GM23338 (cell line): ENCODE measurements at regions not wholly inside any gene's neighbourhood (a gene's known extent, or its start where the extent isn't known, plus 50 kb on each side); places are given as distances from the start of the nearest gene placed in this dataset.

Experiments
- ATAC-seq: fragments of 200-7000 bp; cut with Tn5 transposase; 3 replicates; pipeline ENCODE4 v1.9.1; 2020
- DNase-seq: peaks from one replicate; pipeline ENCODE4 v3.0.0-alpha.2; 2015; ENCODE audit warnings: low spot score
- H2AFZ ChIP-seq: fragments of 200-600 bp; sonication (generic); 2 replicates; pipeline ENCODE4 v1.8.0; 2016; ENCODE audit warnings: antibody characterized with exemption, mild to moderate bottlenecking, moderate library complexity
- H3F3A ChIP-seq: fragments of 200-600 bp; sonication (generic); replicated peaks from 2 replicates; pipeline ENCODE4 v1.8.0; 2017; ENCODE audit warnings: antibody characterized with exemption, mixed run types, low read depth
- H3K27ac ChIP-seq: fragments of 200-600 bp; sonication (generic); 2 replicates; pipeline ENCODE4 v1.6.1; 2016; ENCODE audit warnings: low read depth
- H3K27me3 ChIP-seq: fragments of 200-600 bp; sonication (generic); 2 replicates; pipeline ENCODE4 v1.8.0; 2016; ENCODE audit warnings: mild to moderate bottlenecking, mixed run types, moderate library complexity; ENCODE audit not compliant: insufficient read depth
- H3K36me3 ChIP-seq: fragments of 200-600 bp; sonication (generic); 2 replicates; pipeline ENCODE4 v1.8.0; 2016; ENCODE audit warnings: mild to moderate bottlenecking; ENCODE audit not compliant: insufficient read depth
- H3K4me1 ChIP-seq: fragments of 200-600 bp; sonication (generic); 2 replicates; pipeline ENCODE4 v1.8.0; 2016; ENCODE audit warnings: mild to moderate bottlenecking, moderate library complexity; ENCODE audit not compliant: insufficient read depth
- H3K4me2 ChIP-seq: fragments of 200-600 bp; sonication (generic); 2 replicates; pipeline ENCODE4 v1.7.1; 2017; ENCODE audit warnings: mixed run types
- H3K4me3 ChIP-seq: fragments of 200-600 bp; sonication (generic); 2 replicates; pipeline ENCODE4 v1.6.1; 2016; ENCODE audit warnings: mixed run types
- H3K79me2 ChIP-seq: fragments of 200-600 bp; sonication (generic); replicated peaks from 2 replicates; pipeline ENCODE4 v1.8.0; 2017; ENCODE audit warnings: mild to moderate bottlenecking; ENCODE audit not compliant: insufficient read depth
- H3K9me2 ChIP-seq: fragments of 200-600 bp; sonication (generic); 2 replicates; pipeline ENCODE4 v1.8.0; 2017; ENCODE audit not compliant: insufficient read depth
- H4K20me1 ChIP-seq: fragments of 200-600 bp; sonication (generic); replicated peaks from 2 replicates; pipeline ENCODE4 v1.8.0; 2017; ENCODE audit warnings: mild to moderate bottlenecking; ENCODE audit not compliant: insufficient read depth
- H3K27ac Mint-ChIP-seq: 2 replicates; pipeline ENCODE4 v1.8.0; 2020; ENCODE audit warnings: inconsistent platforms, mild to moderate bottlenecking, moderate library complexity, mixed read lengths
- H3K27me3 Mint-ChIP-seq: 3 replicates; pipeline ENCODE4 v1.8.0; 2022; ENCODE audit warnings: low read depth, mild to moderate bottlenecking, moderate library complexity, mixed read lengths, inconsistent platforms; ENCODE audit not compliant: insufficient read depth, poor library complexity
- H3K36me3 Mint-ChIP-seq: 3 replicates; pipeline ENCODE4 v1.8.0; 2021; ENCODE audit warnings: low read depth, mild to moderate bottlenecking, inconsistent platforms, moderate library complexity, mixed read lengths
- H3K4me1 Mint-ChIP-seq: 3 replicates; pipeline ENCODE4 v1.8.0; 2020; ENCODE audit warnings: mild to moderate bottlenecking, inconsistent platforms, mixed read lengths
- H3K4me3 Mint-ChIP-seq: 3 replicates; pipeline ENCODE4 v1.8.0; 2021; ENCODE audit warnings: moderate library complexity, mild to moderate bottlenecking, inconsistent platforms, mixed read lengths
- H3K9me3 Mint-ChIP-seq: 3 replicates; pipeline ENCODE4 v1.8.0; 2020; ENCODE audit warnings: moderate library complexity, mild to moderate bottlenecking, inconsistent platforms, mixed read lengths
- TF ChIP-seq, protein P1 (sequence below): fragments of 250-450 bp; sonication (Bioruptor Pico); IDR thresholded peaks from 2 replicates; pipeline ENCODE4 v1.5.0; 2020; ENCODE audit warnings: mild to moderate bottlenecking, moderate library complexity
- TF ChIP-seq, protein P2 (sequence below): IDR thresholded peaks from one replicate; pipeline ENCODE4 v1.6.1; 2018; ENCODE audit warnings: antibody characterized with exemption; ENCODE audit not compliant: unreplicated experiment

DNA sequence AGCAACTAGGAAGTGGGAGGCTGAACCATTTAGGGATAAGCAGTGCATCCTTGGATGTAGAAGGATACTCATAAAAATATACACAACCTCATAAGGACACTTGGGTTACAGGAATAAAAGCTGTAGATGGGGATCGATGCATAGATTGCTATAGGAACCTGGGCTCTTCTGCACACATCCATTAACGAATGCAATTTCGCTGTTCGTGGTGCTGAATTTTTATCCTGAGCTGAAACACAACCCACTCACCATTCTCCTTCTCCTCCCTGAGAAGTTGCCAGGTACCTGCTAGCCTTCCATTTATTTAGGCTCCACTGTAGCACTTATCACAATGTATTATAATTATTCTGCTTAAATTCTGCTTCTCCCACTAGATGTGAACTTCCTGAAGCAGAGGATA, 320.6 kb upstream of the BRINP1 start:
- Mint-ChIP-seq H3K4me3 (no peak overlapping the region), H3K9me3 (no peaks in the 10 kb centered on the region), H3K36me3 (no peaks in the 10 kb centered on the region), H3K4me1 (no peaks in the 10 kb centered on the region; the same call in 2 of the 3 replicates), H3K27ac (no peak overlapping the region), H3K27me3 (peaks cover 1% of the 10 kb centered on the region)
- H3K9me2 ChIP-seq, result peaks cover 9% of the 10 kb centered on the region; the same call in 1 of the 2 replicates
- H3K4me1 ChIP-seq, result no peaks in the 10 kb centered on the region
- no peak overlapping the region for H3K27ac ChIP-seq
- no peaks in the 10 kb centered on the region for H3K79me2 ChIP-seq
- H4K20me1 ChIP-seq, result no peaks in the 10 kb centered on the region
- no peak overlapping the region for H3K4me3 ChIP-seq
- ATAC-seq, result peak; percentile 48; the same call in 2 of the 3 replicates
- TF ChIP-seq, protein P1, sequence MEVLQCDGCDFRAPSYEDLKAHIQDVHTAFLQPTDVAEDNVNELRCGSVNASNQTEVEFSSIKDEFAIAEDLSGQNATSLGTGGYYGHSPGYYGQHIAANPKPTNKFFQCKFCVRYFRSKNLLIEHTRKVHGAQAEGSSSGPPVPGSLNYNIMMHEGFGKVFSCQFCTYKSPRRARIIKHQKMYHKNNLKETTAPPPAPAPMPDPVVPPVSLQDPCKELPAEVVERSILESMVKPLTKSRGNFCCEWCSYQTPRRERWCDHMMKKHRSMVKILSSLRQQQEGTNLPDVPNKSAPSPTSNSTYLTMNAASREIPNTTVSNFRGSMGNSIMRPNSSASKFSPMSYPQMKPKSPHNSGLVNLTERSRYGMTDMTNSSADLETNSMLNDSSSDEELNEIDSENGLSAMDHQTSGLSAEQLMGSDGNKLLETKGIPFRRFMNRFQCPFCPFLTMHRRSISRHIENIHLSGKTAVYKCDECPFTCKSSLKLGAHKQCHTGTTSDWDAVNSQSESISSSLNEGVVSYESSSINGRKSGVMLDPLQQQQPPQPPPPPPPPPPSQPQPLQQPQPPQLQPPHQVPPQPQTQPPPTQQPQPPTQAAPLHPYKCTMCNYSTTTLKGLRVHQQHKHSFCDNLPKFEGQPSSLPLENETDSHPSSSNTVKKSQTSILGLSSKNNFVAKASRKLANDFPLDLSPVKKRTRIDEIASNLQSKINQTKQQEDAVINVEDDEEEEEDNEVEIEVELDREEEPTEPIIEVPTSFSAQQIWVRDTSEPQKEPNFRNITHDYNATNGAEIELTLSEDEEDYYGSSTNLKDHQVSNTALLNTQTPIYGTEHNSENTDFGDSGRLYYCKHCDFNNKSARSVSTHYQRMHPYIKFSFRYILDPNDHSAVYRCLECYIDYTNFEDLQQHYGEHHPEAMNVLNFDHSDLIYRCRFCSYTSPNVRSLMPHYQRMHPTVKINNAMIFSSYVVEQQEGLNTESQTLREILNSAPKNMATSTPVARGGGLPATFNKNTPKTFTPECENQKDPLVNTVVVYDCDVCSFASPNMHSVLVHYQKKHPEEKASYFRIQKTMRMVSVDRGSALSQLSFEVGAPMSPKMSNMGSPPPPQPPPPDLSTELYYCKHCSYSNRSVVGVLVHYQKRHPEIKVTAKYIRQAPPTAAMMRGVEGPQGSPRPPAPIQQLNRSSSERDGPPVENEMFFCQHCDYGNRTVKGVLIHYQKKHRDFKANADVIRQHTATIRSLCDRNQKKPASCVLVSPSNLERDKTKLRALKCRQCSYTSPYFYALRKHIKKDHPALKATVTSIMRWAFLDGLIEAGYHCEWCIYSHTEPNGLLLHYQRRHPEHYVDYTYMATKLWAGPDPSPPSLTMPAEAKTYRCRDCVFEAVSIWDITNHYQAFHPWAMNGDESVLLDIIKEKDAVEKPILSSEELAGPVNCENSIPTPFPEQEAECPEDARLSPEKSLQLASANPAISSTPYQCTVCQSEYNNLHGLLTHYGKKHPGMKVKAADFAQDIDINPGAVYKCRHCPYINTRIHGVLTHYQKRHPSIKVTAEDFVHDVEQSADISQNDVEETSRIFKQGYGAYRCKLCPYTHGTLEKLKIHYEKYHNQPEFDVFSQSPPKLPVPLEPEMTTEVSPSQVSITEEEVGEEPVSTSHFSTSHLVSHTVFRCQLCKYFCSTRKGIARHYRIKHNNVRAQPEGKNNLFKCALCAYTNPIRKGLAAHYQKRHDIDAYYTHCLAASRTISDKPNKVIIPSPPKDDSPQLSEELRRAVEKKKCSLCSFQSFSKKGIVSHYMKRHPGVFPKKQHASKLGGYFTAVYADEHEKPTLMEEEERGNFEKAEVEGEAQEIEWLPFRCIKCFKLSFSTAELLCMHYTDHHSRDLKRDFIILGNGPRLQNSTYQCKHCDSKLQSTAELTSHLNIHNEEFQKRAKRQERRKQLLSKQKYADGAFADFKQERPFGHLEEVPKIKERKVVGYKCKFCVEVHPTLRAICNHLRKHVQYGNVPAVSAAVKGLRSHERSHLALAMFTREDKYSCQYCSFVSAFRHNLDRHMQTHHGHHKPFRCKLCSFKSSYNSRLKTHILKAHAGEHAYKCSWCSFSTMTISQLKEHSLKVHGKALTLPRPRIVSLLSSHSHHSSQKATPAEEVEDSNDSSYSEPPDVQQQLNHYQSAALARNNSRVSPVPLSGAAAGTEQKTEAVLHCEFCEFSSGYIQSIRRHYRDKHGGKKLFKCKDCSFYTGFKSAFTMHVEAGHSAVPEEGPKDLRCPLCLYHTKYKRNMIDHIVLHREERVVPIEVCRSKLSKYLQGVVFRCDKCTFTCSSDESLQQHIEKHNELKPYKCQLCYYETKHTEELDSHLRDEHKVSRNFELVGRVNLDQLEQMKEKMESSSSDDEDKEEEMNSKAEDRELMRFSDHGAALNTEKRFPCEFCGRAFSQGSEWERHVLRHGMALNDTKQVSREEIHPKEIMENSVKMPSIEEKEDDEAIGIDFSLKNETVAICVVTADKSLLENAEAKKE, result no peak
- TF ChIP-seq, protein P2, sequence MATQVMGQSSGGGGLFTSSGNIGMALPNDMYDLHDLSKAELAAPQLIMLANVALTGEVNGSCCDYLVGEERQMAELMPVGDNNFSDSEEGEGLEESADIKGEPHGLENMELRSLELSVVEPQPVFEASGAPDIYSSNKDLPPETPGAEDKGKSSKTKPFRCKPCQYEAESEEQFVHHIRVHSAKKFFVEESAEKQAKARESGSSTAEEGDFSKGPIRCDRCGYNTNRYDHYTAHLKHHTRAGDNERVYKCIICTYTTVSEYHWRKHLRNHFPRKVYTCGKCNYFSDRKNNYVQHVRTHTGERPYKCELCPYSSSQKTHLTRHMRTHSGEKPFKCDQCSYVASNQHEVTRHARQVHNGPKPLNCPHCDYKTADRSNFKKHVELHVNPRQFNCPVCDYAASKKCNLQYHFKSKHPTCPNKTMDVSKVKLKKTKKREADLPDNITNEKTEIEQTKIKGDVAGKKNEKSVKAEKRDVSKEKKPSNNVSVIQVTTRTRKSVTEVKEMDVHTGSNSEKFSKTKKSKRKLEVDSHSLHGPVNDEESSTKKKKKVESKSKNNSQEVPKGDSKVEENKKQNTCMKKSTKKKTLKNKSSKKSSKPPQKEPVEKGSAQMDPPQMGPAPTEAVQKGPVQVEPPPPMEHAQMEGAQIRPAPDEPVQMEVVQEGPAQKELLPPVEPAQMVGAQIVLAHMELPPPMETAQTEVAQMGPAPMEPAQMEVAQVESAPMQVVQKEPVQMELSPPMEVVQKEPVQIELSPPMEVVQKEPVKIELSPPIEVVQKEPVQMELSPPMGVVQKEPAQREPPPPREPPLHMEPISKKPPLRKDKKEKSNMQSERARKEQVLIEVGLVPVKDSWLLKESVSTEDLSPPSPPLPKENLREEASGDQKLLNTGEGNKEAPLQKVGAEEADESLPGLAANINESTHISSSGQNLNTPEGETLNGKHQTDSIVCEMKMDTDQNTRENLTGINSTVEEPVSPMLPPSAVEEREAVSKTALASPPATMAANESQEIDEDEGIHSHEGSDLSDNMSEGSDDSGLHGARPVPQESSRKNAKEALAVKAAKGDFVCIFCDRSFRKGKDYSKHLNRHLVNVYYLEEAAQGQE, result peak; percentile 80
- no peaks in the 10 kb centered on the region for H3F3A ChIP-seq
- no peak overlapping the region for H3K4me2 ChIP-seq
- no peaks in the 10 kb centered on the region for H3K36me3 ChIP-seq
- peak; percentile 52 for DNase-seq
- no peaks in the 10 kb centered on the region for H3K27me3 ChIP-seq
- H2AFZ ChIP-seq, result no peak overlapping the region
